GM23248 (cell line): ENCODE measurements at regions not wholly inside any gene's neighbourhood (a gene's known extent, or its start where the extent isn't known, plus 50 kb on each side); places are given as distances from the start of the nearest gene placed in this dataset.
"Not testable (repeated sequence)": the region's sequence is repeated elsewhere in the genome, so short reads cannot be mapped to it uniquely, and the experiment has no call there.

Experiments used
- EZH2 ChIP-seq: fragments of 200-600 bp; sonication (generic); IDR thresholded peaks from 2 replicates; pipeline ENCODE4 v1.6.1; 2018; ENCODE audit warnings: antibody characterized with exemption, mild to moderate bottlenecking; ENCODE audit not compliant: insufficient read depth, poor library complexity, severe bottlenecking
- EZH2phosphoT487 ChIP-seq: fragments of 200-600 bp; sonication (generic); IDR thresholded peaks from 2 replicates; pipeline ENCODE4 v1.6.1; 2018; ENCODE audit warnings: antibody characterized with exemption, moderate library complexity, mild to moderate bottlenecking, low read depth; ENCODE audit not compliant: insufficient read depth

DNA sequence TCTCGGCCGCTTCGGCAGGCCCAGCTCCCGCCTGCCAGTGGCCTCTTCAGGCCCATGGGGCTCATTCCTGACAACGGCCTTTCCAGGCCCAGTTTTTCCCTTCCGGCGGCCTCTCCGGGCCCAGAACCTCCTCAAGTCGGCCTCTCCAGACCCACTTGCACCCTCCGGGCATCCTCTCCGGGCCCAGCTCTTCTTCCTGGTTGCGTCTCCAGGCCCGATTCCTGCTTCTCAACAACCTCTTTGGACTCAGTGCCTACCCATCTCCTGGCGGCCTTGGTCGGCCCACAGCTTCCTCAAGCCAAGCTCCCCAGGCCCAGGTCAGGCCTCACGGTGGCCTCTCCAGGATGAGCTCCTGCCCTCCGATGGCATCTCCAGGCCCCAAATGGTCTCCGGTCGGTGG lies 90.6 kb upstream of the PRDM7 start:
- not testable (repeated sequence) for TF ChIP-seq EZH2, EZH2phosphoT487
